Glomerular endothelial cell (primary cell): ENCODE measurements at regions not wholly inside any gene's neighbourhood (a gene's known extent, or its start where the extent isn't known, plus 50 kb on each side); places are given as distances from the start of the nearest gene placed in this dataset.

Experiments used
- DNase-seq: peaks from one replicate; pipeline ENCODE4 v3.0.0-alpha.2; 2011; ENCODE audit warnings: low read depth, low spot score; ENCODE audit errors: extremely low read depth

GRCh38 chr9:108386859-108387384 is 468.9 kb downstream of the ACTL7B start:
- DNase-seq = no peak

GRCh38 chr9:108386032-108386431 is 469.8 kb downstream of the ACTL7B start:
- DNase-seq = no peak

GRCh38 chr9:108383796-108384195 is 472.0 kb downstream of the ACTL7B start:
- no peak for DNase-seq

- no peak for DNase-seq
Observed at GRCh38 chr9:108382310-108382709, 473.5 kb downstream of the ACTL7B start.

- no peak for DNase-seq
Observed at GRCh38 chr9:108377881-108378280, 477.9 kb downstream of the ACTL7B start.

GRCh38 chr9:108377382-108377781 is 478.4 kb downstream of the ACTL7B start:
- no peak for DNase-seq

GRCh38 chr9:108376140-108376539 is 479.6 kb downstream of the ACTL7B start:
- DNase-seq = no peak

- DNase-seq = no peak
Observed at GRCh38 chr9:108374626-108375025, 481.2 kb downstream of the ACTL7B start.

- no peak for DNase-seq
Observed at GRCh38 chr9:108367188-108367587, 488.6 kb downstream of the ACTL7B start.

GRCh38 chr9:108363311-108363710 is 492.5 kb downstream of the ACTL7B start:
- DNase-seq = no peak

- no peak for DNase-seq
Observed at GRCh38 chr9:108360304-108360703, 495.5 kb downstream of the ACTL7B start.

- DNase-seq = no peak
Observed at GRCh38 chr9:108356806-108357205, 499.0 kb downstream of the ACTL7B start.

- no peak for DNase-seq
Observed at GRCh38 chr9:108351571-108351970, 504.2 kb downstream of the ACTL7B start.

- DNase-seq = no peak
Observed at GRCh38 chr9:108347463-108348188, 508.2 kb downstream of the ACTL7B start.

- no peak for DNase-seq
Observed at GRCh38 chr9:108345826-108346225, 510.0 kb downstream of the ACTL7B start.

GRCh38 chr9:108339251-108339650 is 516.5 kb downstream of the ACTL7B start:
- DNase-seq = no peak

- DNase-seq = no peak
Observed at GRCh38 chr9:108336575-108336974, 519.2 kb downstream of the ACTL7B start.

GRCh38 chr9:108333530-108333983 is 522.2 kb downstream of the ACTL7B start:
- no peak for DNase-seq

- no peak for DNase-seq
Observed at GRCh38 chr9:108331596-108331995, 524.2 kb downstream of the ACTL7B start.

- no peak for DNase-seq
Observed at GRCh38 chr9:108325406-108325805, 530.4 kb downstream of the ACTL7B start.

- no peak for DNase-seq
Observed at GRCh38 chr9:108323615-108324014, 532.2 kb downstream of the ACTL7B start.

GRCh38 chr9:108322326-108323098 is 533.3 kb downstream of the ACTL7B start:
- no peak for DNase-seq
